ENCODE measurements at regions not wholly inside any gene's neighbourhood (a gene's known extent, or its start where the extent isn't known, plus 50 kb on each side); places are given as distances from the start of the nearest gene placed in this dataset.
"Not testable (repeated sequence)": the region's sequence is repeated elsewhere in the genome, so short reads cannot be mapped to it uniquely, and the experiment has no call there.

DNA sequence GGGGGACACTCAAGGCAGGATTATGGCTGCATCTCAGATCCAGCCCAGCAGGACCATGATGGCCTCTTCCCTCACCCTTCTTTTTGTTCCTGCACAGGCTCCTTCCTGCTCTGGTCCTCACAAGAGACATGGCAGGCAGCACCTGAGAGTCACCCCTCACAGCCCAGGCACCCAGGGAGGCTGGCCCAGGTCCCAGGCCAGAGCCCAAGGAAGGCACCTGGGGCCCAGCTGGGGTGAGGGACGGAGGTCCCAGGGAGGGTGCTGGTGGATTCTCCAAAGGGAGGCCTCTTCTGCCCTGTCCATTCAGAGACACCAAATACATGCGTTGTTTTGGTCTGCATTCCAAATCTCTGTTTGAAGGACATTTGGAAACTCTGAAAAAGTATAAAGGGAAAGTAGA is 285.4 kb upstream of the HS6ST1 start:
- Histone ChIP-seq H3K4me1 (ENCODE audit: control insufficient read depth in 1 of 2, insufficient read depth in 2 of 2, low read depth in 1 of 2, low read length in 1 of 2) (peaks cover 0 to 25% of the 10 kb centered on the region in 2 experiments; a peak in 1 of 4 replicates), H3K27me3 (ENCODE audit: insufficient read depth) (no peaks in the 10 kb centered on the region), H4K20me1 (ENCODE audit: insufficient read depth) (no peaks in the 10 kb centered on the region), H3K36me3 (replicated peaks in 1 of 2; ENCODE audit: control insufficient read depth in 1 of 2, insufficient read depth in 2 of 2, low read length in 1 of 2) (no peaks in the 10 kb centered on the region), H3K27ac (ENCODE audit: low read depth in 2 of 2, low read length in 1 of 2) (no peak overlapping the region), H3K9ac (no peak overlapping the region), H3K4me2 (no peak overlapping the region), H3K9me2 (no peaks in the 10 kb centered on the region), H3K9me3 (no peaks in the 10 kb centered on the region), H2AFZ (ENCODE audit: low read depth) (no peak overlapping the region), H3K79me2 (ENCODE audit: insufficient read depth) (no peaks in the 10 kb centered on the region), H3F3A (replicated peaks; ENCODE audit: insufficient read depth) (no peaks in the 10 kb centered on the region), H3K4me3 (ENCODE audit: low read depth in 2 of 2, low read length in 1 of 2) (no peak overlapping the region)
- ChIA-PET CTCF (no interaction called here), POLR2A (no interaction called here)
- no peak for DNase-seq
- TF ChIP-seq POLR2AphosphoS5 (IDR thresholded peaks at IDR 0.05; ENCODE audit: low read depth, low read length) (no peak), CHD2 (IDR thresholded peaks at IDR 0.05; ENCODE audit: low read length, partially characterized antibody) (no peak)
- TF ChIP-seq, protein P1, sequence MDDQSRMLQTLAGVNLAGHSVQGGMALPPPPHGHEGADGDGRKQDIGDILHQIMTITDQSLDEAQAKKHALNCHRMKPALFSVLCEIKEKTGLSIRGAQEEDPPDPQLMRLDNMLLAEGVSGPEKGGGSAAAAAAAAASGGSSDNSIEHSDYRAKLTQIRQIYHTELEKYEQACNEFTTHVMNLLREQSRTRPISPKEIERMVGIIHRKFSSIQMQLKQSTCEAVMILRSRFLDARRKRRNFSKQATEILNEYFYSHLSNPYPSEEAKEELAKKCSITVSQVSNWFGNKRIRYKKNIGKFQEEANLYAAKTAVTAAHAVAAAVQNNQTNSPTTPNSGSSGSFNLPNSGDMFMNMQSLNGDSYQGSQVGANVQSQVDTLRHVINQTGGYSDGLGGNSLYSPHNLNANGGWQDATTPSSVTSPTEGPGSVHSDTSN (IDR thresholded peaks at IDR 0.05) = no peak
- WGBS (ENCODE audit: low lambda C conversion rate) = 37% methylated on average over 2 of the region's 2 CpGs

DNA sequence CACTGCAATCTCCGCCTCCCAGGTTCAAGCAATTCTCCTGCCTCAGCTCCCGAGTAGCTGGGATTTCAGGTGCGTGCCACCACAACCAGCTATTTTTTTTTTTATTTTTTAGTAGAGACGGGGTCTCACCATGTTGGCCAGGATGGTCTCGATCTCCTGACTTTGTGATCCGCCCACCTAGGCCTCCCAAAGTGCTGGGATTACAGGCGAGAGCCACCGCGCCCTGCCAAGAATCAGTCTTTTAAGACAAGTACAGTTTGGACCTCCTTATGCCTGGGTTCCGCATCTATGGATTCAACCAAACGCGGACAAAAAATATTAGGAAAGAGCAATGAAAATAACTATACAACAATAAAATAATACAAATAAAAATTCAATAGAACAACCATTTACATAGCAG is 285.9 kb upstream of the HS6ST1 start:
- H3F3A ChIP-seq (replicated peaks; ENCODE audit: insufficient read depth); H2AFZ ChIP-seq (ENCODE audit: low read depth); H3K9me2 ChIP-seq; H3K9me3 ChIP-seq; H3K4me2 ChIP-seq; H3K27me3 ChIP-seq (ENCODE audit: insufficient read depth); H3K27ac ChIP-seq (ENCODE audit: low read depth in 2 of 2, low read length in 1 of 2); H3K79me2 ChIP-seq (ENCODE audit: insufficient read depth); H3K9ac ChIP-seq; H3K4me3 ChIP-seq (ENCODE audit: low read depth in 2 of 2, low read length in 1 of 2); H4K20me1 ChIP-seq (ENCODE audit: insufficient read depth); CTCF ChIA-PET; POLR2A ChIA-PET; DNase-seq; H3K36me3 ChIP-seq (replicated peaks in 1 of 2; ENCODE audit: control insufficient read depth in 1 of 2, insufficient read depth in 2 of 2, low read length in 1 of 2): not testable (repeated sequence)
- 63% methylated on average over 12 of the region's 12 CpGs for WGBS (ENCODE audit: low lambda C conversion rate)
- H3K4me1 ChIP-seq (ENCODE audit: control insufficient read depth in 1 of 2, insufficient read depth in 2 of 2, low read depth in 1 of 2, low read length in 1 of 2) = peaks cover 0 to 25% of the 10 kb centered on the region in 2 experiments; a peak in 1 of 4 replicates

DNA sequence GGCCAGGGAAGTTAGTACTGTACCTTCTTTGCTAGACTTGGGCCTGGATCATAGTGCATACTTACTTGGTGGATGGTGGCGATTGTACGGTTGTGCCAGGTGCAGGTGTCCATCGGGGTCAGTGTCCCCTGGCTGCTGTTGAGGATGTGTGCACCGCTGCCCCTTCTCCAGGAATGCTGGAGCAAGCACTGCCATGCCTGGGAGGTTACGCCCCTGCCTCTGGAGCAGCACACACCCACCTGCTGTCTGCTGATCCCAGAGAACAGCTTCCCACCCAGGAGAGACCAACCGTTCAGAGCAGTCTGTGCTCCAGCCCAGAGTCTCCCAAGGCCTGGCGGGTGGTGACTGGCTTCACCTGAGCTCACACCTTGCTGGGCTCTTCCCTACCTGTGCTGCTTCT is 286.8 kb upstream of the HS6ST1 start:
- Histone ChIP-seq H2AFZ (ENCODE audit: low read depth) (no peak overlapping the region), H3K36me3 (replicated peaks in 1 of 2; ENCODE audit: control insufficient read depth in 1 of 2, insufficient read depth in 2 of 2, low read length in 1 of 2) (no peaks in the 10 kb centered on the region), H3K79me2 (ENCODE audit: insufficient read depth) (no peaks in the 10 kb centered on the region), H3K4me3 (ENCODE audit: low read depth in 2 of 2, low read length in 1 of 2) (no peak overlapping the region), H3K4me2 (no peak overlapping the region), H3K4me1 (ENCODE audit: control insufficient read depth in 1 of 2, insufficient read depth in 2 of 2, low read depth in 1 of 2, low read length in 1 of 2) (peaks cover 0 to 23% of the 10 kb centered on the region in 2 experiments; a peak in 1 of 4 replicates), H3K9me3 (no peaks in the 10 kb centered on the region), H3F3A (replicated peaks; ENCODE audit: insufficient read depth) (no peaks in the 10 kb centered on the region), H3K9me2 (no peaks in the 10 kb centered on the region), H4K20me1 (ENCODE audit: insufficient read depth) (no peaks in the 10 kb centered on the region), H3K9ac (no peak overlapping the region), H3K27ac (ENCODE audit: low read depth in 2 of 2, low read length in 1 of 2) (no peak overlapping the region), H3K27me3 (ENCODE audit: insufficient read depth) (no peaks in the 10 kb centered on the region)
- DNase-seq = no peak
- ChIA-PET POLR2A (no interaction called here), CTCF (no interaction called here)
- WGBS (ENCODE audit: low lambda C conversion rate) = 44% methylated on average over 7 of the region's 7 CpGs
- no peak for TF ChIP-seq FOSL2 (IDR thresholded peaks at IDR 0.05; ENCODE audit: borderline replicate concordance, low read depth)
- TF ChIP-seq, protein P2, sequence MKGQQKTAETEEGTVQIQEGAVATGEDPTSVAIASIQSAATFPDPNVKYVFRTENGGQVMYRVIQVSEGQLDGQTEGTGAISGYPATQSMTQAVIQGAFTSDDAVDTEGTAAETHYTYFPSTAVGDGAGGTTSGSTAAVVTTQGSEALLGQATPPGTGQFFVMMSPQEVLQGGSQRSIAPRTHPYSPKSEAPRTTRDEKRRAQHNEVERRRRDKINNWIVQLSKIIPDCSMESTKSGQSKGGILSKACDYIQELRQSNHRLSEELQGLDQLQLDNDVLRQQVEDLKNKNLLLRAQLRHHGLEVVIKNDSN (IDR thresholded peaks at IDR 0.05; ENCODE audit: borderline replicate concordance, low read depth) = no peak
- TF ChIP-seq, protein P3, sequence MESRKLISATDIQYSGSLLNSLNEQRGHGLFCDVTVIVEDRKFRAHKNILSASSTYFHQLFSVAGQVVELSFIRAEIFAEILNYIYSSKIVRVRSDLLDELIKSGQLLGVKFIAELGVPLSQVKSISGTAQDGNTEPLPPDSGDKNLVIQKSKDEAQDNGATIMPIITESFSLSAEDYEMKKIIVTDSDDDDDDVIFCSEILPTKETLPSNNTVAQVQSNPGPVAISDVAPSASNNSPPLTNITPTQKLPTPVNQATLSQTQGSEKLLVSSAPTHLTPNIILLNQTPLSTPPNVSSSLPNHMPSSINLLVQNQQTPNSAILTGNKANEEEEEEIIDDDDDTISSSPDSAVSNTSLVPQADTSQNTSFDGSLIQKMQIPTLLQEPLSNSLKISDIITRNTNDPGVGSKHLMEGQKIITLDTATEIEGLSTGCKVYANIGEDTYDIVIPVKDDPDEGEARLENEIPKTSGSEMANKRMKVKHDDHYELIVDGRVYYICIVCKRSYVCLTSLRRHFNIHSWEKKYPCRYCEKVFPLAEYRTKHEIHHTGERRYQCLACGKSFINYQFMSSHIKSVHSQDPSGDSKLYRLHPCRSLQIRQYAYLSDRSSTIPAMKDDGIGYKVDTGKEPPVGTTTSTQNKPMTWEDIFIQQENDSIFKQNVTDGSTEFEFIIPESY (IDR thresholded peaks at IDR 0.05; ENCODE audit: borderline replicate concordance, low read depth) = no peak
- TF ChIP-seq GABPA (IDR thresholded peaks at IDR 0.05; ENCODE audit: low read depth) = no peak
- TF ChIP-seq RCOR1 (IDR thresholded peaks at IDR 0.05; ENCODE audit: low read length) = no peak
- TF ChIP-seq ELF1 (IDR thresholded peaks at IDR 0.05) = no peak
- TF ChIP-seq EZH2phosphoT487 (IDR thresholded peaks at IDR 0.05; ENCODE audit: borderline replicate concordance, low read depth) = no peak
- TF ChIP-seq GATA2 (CRISPR knock-in tag; IDR thresholded peaks at IDR 0.05) = no peak
- TF ChIP-seq, protein P4, sequence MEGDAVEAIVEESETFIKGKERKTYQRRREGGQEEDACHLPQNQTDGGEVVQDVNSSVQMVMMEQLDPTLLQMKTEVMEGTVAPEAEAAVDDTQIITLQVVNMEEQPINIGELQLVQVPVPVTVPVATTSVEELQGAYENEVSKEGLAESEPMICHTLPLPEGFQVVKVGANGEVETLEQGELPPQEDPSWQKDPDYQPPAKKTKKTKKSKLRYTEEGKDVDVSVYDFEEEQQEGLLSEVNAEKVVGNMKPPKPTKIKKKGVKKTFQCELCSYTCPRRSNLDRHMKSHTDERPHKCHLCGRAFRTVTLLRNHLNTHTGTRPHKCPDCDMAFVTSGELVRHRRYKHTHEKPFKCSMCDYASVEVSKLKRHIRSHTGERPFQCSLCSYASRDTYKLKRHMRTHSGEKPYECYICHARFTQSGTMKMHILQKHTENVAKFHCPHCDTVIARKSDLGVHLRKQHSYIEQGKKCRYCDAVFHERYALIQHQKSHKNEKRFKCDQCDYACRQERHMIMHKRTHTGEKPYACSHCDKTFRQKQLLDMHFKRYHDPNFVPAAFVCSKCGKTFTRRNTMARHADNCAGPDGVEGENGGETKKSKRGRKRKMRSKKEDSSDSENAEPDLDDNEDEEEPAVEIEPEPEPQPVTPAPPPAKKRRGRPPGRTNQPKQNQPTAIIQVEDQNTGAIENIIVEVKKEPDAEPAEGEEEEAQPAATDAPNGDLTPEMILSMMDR (IDR thresholded peaks at IDR 0.05) = no peak
- TF ChIP-seq FOXM1 (IDR thresholded peaks at IDR 0.05; ENCODE audit: low read depth) = no peak
- TF ChIP-seq FOXJ3 (CRISPR knock-in tag; IDR thresholded peaks at IDR 0.05) = no peak
- TF ChIP-seq, protein P5, sequence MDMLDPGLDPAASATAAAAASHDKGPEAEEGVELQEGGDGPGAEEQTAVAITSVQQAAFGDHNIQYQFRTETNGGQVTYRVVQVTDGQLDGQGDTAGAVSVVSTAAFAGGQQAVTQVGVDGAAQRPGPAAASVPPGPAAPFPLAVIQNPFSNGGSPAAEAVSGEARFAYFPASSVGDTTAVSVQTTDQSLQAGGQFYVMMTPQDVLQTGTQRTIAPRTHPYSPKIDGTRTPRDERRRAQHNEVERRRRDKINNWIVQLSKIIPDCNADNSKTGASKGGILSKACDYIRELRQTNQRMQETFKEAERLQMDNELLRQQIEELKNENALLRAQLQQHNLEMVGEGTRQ (IDR thresholded peaks at IDR 0.05; ENCODE audit: borderline replicate concordance, low read depth, low read length) = no peak
- TF ChIP-seq NFIC (IDR thresholded peaks at IDR 0.05; ENCODE audit: borderline replicate concordance) = no peak
- TF ChIP-seq NRF1 (IDR thresholded peaks at IDR 0.05; ENCODE audit: low read depth, low read length) = no peak

All from SK-N-SH (cell line).